HCT116 (cell line): ENCODE measurements at regions not wholly inside any gene's neighbourhood (a gene's known extent, or its start where the extent isn't known, plus 50 kb on each side); places are given as distances from the start of the nearest gene placed in this dataset.

Experiments
- ATAC-seq: fragments of 200-7000 bp; cut with Tn5 transposase; 2 replicates; pipeline ENCODE4 v1.9.1; 2020; ENCODE audit warnings: mild to moderate bottlenecking, moderate library complexity
- BruUV-seq: library from RNA; stranded (reverse); fragments of 400-500 nt; replicated peaks from 2 replicates; lab custom pipeline; 2021; lab: Mats Ljungman, UMichigan
- CTCF ChIA-PET: fragments of 300-600 bp; sonication (Branson Sonifier 250); formaldehyde crosslinking; loops from one replicate; lab custom pipeline; 2021; ENCODE audit warnings: antibody characterized with exemption; lab: Charles Lee
- POLR2A ChIA-PET: fragments of 300-600, 350-600 bp; sonication (Branson Sonifier 250); formaldehyde crosslinking; loops from one replicate; lab custom pipeline; 2021; ENCODE audit warnings: antibody characterized with exemption; lab: Charles Lee
- RAD21 ChIA-PET, 2 experiments: fragments of 300-600 bp; sonication (Branson Sonifier 250); formaldehyde crosslinking; loops; one replicate each; lab custom pipeline; 2023; ENCODE audit warnings: low total read pairs in 2 of 2; ENCODE audit not compliant: uncharacterized antibody in 2 of 2, unreplicated experiment in 2 of 2, low non-redundant PET in 1 of 2; lab: Charles Lee
- DNase-seq: peaks from one replicate; pipeline ENCODE4 v3.0.0-alpha.2; 2010; ENCODE audit warnings: low read depth, low spot score
- H2AFZ ChIP-seq: fragments of 200-600 bp; shearing (Covaris generic), sonication (generic); 2 replicates; pipeline ENCODE4 v1.6.1; 2017; ENCODE audit warnings: low read depth, mixed run types, mixed read lengths, antibody characterized with exemption, low read length; ENCODE audit not compliant: poor library complexity, severe bottlenecking
- H3K27ac ChIP-seq: 2 replicates; pipeline ENCODE4 v1.5.1; 2012; ENCODE audit warnings: low read depth, low read length
- H3K27me3 ChIP-seq: fragments of 200-600 bp; sonication (generic); 2 replicates; pipeline ENCODE4 v1.6.1; 2016; ENCODE audit warnings: mixed run types, low read length, mixed read lengths; ENCODE audit not compliant: insufficient read depth
- H3K36me3 ChIP-seq, 2 experiments: fragments of 200-500 bp in 1 of 2; fragments of 200-600 bp in 1 of 2; sonication (Bioruptor generic) in 1 of 2; sonication (generic) in 1 of 2; 2 replicates each; pipeline versions ENCODE4 v1.5.1 to v1.6.1; 2014 to 2016; ENCODE audit warnings: low read length in 2 of 2, inconsistent platforms in 1 of 2, mixed read lengths in 1 of 2, mixed run types in 1 of 2; ENCODE audit not compliant: insufficient read depth in 2 of 2, control insufficient read depth in 1 of 2
- H3K4me1 ChIP-seq, 2 experiments: fragments of 200-600 bp in 1 of 2; sonication (generic) in 1 of 2; 2 replicates each; pipeline versions ENCODE4 v1.5.1 to v1.6.1; 2012 to 2017; ENCODE audit warnings: low read length in 2 of 2, inconsistent platforms in 1 of 2, mild to moderate bottlenecking in 1 of 2, mixed read lengths in 1 of 2, mixed run types in 1 of 2, moderate library complexity in 1 of 2; ENCODE audit not compliant: insufficient read depth in 2 of 2, control insufficient read depth in 1 of 2
- H3K4me2 ChIP-seq: fragments of 200-600 bp; sonication (generic); 2 replicates; pipeline ENCODE4 v1.6.1; 2017; ENCODE audit warnings: mixed run types, low read length, mixed read lengths
- H3K4me3 ChIP-seq, 2 experiments: fragments of 200-600 bp in 1 of 2; sonication (generic) in 1 of 2; replicated peaks in 1 of 2; 2 replicates each; pipeline ENCODE4 v1.5.1; 2011 to 2016; ENCODE audit warnings: low read length in 2 of 2, control low read depth in 1 of 2, low read depth in 1 of 2, mild to moderate bottlenecking in 1 of 2, mixed read lengths in 1 of 2, mixed run types in 1 of 2
- H3K79me2 ChIP-seq: fragments of 200-600 bp; sonication (generic); 2 replicates; pipeline ENCODE4 v1.6.1; 2017; ENCODE audit warnings: mild to moderate bottlenecking, mixed run types, low read length, moderate library complexity, mixed read lengths; ENCODE audit not compliant: insufficient read depth
- H3K9ac ChIP-seq: fragments of 200-600 bp; sonication (generic); 2 replicates; pipeline ENCODE4 v1.6.1; 2016; ENCODE audit warnings: low read length, mixed read lengths
- H3K9me2 ChIP-seq: fragments of 200-600 bp; sonication (generic), shearing (Covaris generic); 2 replicates; pipeline ENCODE4 v1.6.1; 2017; ENCODE audit warnings: mixed run types, mild to moderate bottlenecking, moderate library complexity; ENCODE audit not compliant: insufficient read depth
- H3K9me3 ChIP-seq, 2 experiments: fragments of 200-500 bp in 1 of 2; fragments of 200-600 bp in 1 of 2; sonication (Bioruptor generic) in 1 of 2; sonication (generic) in 1 of 2; 2 replicates each; pipeline ENCODE4 v1.6.1; 2014 to 2017; ENCODE audit warnings: low read length in 2 of 2, mixed read lengths in 2 of 2, inconsistent platforms in 1 of 2, low read depth in 1 of 2, mild to moderate bottlenecking in 1 of 2, mixed run types in 1 of 2, moderate library complexity in 1 of 2; ENCODE audit not compliant: control insufficient read depth in 1 of 2, insufficient read depth in 1 of 2
- H4K20me1 ChIP-seq: fragments of 200-600 bp; sonication (generic), shearing (Covaris generic); 2 replicates; pipeline ENCODE4 v1.6.1; 2017; ENCODE audit warnings: mixed run types, mild to moderate bottlenecking, moderate library complexity; ENCODE audit not compliant: insufficient read depth
- ATF3 ChIP-seq: IDR thresholded peaks from 2 replicates; pipeline ENCODE4 v1.6.1; 2012
- CBX3 ChIP-seq: IDR thresholded peaks from 2 replicates; pipeline ENCODE4 v1.6.1; 2012; ENCODE audit warnings: low read depth
- CEBPB ChIP-seq: IDR thresholded peaks from 2 replicates; pipeline ENCODE4 v1.6.1; 2012; ENCODE audit warnings: low read depth
- EGR1 ChIP-seq: IDR thresholded peaks from 2 replicates; pipeline ENCODE4 v1.6.1; 2012; ENCODE audit warnings: low read depth
- ELF1 ChIP-seq: IDR thresholded peaks from 2 replicates; pipeline ENCODE4 v1.6.1; 2012; ENCODE audit warnings: low read depth, borderline replicate concordance
- EZH2phosphoT487 ChIP-seq: fragments of 200-600 bp; IDR thresholded peaks from 2 replicates; pipeline ENCODE4 v1.6.1; 2018; ENCODE audit warnings: antibody characterized with exemption, borderline replicate concordance
- FOSL1 ChIP-seq: IDR thresholded peaks from 2 replicates; pipeline ENCODE4 v1.6.1; 2012; ENCODE audit warnings: low read depth
- POLR2A ChIP-seq: IDR thresholded peaks from 2 replicates; pipeline ENCODE4 v1.7.0; 2011; ENCODE audit warnings: borderline replicate concordance; ENCODE audit not compliant: insufficient read depth, insufficient read length; ENCODE audit errors: extremely low read depth
- RAD21 ChIP-seq: IDR thresholded peaks from 2 replicates; pipeline ENCODE4 v1.6.1; 2012; ENCODE audit warnings: low read depth, mild to moderate bottlenecking
- REST ChIP-seq: IDR thresholded peaks from 2 replicates; pipeline ENCODE4 v1.6.1; 2012; ENCODE audit warnings: low read depth
- YY1 ChIP-seq: IDR thresholded peaks from 2 replicates; pipeline ENCODE4 v1.6.1; 2011; ENCODE audit warnings: low read length, low read depth, moderate library complexity, mild to moderate bottlenecking; ENCODE audit not compliant: insufficient replicate concordance; ENCODE audit errors: extremely low read depth
- ZBTB33 ChIP-seq: IDR thresholded peaks from 2 replicates; pipeline ENCODE4 v1.6.1; 2011; ENCODE audit warnings: mild to moderate bottlenecking, low read length, moderate library complexity; ENCODE audit not compliant: insufficient replicate concordance; ENCODE audit errors: extremely low read depth
- ZFX ChIP-seq: fragments of 450-650 bp; IDR thresholded peaks from 2 replicates; pipeline ENCODE4 v1.6.1; 2017
- ZNF274 ChIP-seq: fragments of 200-500 bp; sonication (Bioruptor generic); IDR thresholded peaks from 2 replicates; pipeline ENCODE4 v1.6.1; 2014; ENCODE audit warnings: mild to moderate bottlenecking, low read depth, low read length, inconsistent platforms
- intact Hi-C: fragments of 100-400 bp; cut with micrococcal nuclease; formaldehyde crosslinking; loops from 2 replicates; pipeline ENCODE4 v1.10.0; 2022

GRCh38 chr19:32104153-32104849 is 241.1 kb upstream of the ZNF507 start:
- Histone ChIP-seq H3K9me3 (peaks cover 0 to 9% of the 10 kb centered on the region in 2 experiments; a peak in 2 of 4 replicates), H3K27ac (no peak overlapping the region), H3K9me2 (no peaks in the 10 kb centered on the region), H2AFZ (no peak overlapping the region), H3K4me1 (no peaks in the 10 kb centered on the region), H3K4me2 (no peak overlapping the region), H3K9ac (no peak overlapping the region), H4K20me1 (no peaks in the 10 kb centered on the region), H3K27me3 (no peaks in the 10 kb centered on the region), H3K79me2 (no peaks in the 10 kb centered on the region), H3K4me3 (no peak overlapping the region), H3K36me3 (no peaks in the 10 kb centered on the region)
- intact Hi-C loops: no loop called here
- ATAC-seq: no peak
- CTCF ChIA-PET: no interaction called here
- TF ChIP-seq ZNF274 (no peak), ZBTB33 (no peak), REST (no peak), ZFX (no peak), ATF3 (no peak), CBX3 (no peak), FOSL1 (no peak), RAD21 (no peak), CEBPB (no peak), EZH2phosphoT487 (no peak), EGR1 (no peak), ELF1 (no peak), POLR2A (no peak), YY1 (no peak)
- DNase-seq: no peak
- BruUV-seq: no TSS peak
- RAD21 ChIA-PET: no interaction called here
- POLR2A ChIA-PET: no interaction called here
